G401.6 (cell line): ENCODE measurements at regions not wholly inside any gene's neighbourhood (a gene's known extent, or its start where the extent isn't known, plus 50 kb on each side); places are given as distances from the start of the nearest gene placed in this dataset.
"Not testable (repeated sequence)": the region's sequence is repeated elsewhere in the genome, so short reads cannot be mapped to it uniquely, and the experiment has no call there.

Source experiments
- FAIRE-seq: peaks from 2 replicates; lab custom pipeline; 2012; peaks lifted over from hg19 to GRCh38; lab: Jason Lieb, UNC

DNA sequence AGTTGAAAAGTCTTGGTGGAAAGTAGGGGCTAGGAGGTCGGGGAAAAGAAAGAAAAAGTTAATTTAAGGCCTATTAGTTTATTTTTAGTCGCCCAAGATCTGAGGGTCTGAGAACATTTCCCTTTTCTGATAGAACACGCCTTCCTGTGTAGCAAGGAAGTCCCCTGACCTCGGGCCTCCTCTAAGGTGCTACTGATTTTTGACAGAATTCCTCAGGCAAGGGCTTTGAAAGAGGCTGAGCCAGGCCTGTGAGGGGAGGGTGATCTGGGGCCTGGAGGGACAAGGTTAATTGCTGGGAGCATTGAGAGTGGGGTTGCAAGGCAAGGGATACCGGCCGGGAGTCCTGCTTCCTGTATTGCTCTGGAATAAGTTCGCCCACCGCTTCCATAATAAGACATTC is 131.4 kb upstream of the MYCN start:
- no peak for FAIRE-seq

- FAIRE-seq, result no peak
Measured at GRCh38 chr2:15809404-15809803, 130.9 kb upstream of the MYCN start.

DNA sequence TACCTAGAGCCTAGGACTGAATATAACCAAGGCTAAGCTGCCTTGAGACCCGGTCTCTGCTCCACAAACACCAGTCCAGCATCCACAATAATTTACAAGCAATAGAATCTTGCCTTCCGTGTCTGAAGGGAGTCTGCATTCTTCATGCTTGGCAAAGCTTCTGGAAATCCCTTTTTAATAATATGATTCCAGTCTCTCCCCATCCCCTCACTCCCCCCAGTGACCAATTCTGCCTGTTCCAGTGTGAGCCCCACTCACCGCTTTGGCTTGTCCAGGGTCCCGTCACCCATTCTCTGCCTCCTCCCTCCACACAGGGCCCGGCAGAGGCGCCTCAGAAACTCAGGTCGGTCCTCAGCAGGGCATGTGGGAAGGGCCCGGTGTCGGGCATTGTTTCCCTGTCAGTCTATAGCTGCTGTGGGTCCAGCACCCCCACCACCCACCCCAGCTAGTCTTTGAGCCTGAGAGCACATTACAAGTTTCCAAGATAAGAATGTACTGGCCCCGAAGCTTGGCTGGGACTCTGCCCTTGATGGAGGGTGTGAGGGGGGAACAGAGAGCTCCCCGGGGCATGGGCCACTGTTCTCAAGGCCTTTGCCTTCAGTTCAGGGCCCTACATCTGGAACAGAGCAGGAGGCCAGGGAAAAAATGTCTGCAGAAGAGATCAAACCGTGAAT is 129.7 kb upstream of the MYCN start:
- FAIRE-seq, result no peak

DNA sequence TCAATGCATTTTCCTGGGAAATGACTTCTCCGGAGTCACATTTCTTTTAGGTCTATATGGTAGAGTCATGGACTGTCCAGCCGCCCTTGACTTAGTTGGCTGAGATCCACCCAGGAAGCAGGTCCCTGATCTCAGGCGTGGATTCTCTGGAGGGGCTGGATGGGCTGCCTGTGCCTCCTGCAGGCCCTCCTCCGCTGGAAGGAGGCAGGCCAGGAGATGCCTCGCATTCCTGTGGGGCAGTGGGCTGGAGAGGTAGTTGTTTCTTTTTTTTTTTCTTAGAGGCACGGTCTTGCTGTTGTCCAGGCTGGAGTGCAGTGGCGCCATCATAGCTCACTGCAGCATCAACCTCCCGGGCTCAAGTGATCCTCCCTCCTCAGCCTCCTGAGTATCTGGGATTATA is 129.0 kb upstream of the MYCN start:
- no peak for FAIRE-seq

DNA sequence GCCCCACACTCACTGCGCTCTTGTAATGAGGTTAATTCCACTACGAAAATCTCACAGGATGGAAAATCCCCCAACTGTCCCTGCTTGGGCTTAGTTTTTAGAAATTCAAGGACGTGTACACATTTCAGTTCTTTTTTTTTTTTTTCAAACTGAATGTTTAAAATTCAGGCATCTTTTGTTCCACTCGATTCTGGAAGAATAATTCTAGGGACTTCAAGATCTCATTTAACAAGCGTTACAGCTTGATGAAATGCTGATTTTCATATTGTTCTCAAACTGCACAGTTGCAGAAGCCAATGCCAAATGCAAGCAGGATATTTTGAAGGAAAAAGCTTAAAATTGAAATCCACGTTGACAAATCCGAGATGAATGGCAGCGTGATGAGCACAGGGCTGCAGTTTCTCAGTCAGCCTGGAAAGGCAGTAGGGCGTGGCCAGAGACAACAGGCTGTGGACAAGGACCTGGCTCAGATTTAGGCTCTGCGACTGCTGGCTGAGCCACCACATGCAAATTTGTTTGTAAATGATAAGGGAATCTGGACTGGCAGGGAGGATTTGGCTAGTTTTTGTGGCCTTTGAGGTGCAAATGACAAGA is 128.1 kb upstream of the MYCN start:
- FAIRE-seq, result no peak

DNA sequence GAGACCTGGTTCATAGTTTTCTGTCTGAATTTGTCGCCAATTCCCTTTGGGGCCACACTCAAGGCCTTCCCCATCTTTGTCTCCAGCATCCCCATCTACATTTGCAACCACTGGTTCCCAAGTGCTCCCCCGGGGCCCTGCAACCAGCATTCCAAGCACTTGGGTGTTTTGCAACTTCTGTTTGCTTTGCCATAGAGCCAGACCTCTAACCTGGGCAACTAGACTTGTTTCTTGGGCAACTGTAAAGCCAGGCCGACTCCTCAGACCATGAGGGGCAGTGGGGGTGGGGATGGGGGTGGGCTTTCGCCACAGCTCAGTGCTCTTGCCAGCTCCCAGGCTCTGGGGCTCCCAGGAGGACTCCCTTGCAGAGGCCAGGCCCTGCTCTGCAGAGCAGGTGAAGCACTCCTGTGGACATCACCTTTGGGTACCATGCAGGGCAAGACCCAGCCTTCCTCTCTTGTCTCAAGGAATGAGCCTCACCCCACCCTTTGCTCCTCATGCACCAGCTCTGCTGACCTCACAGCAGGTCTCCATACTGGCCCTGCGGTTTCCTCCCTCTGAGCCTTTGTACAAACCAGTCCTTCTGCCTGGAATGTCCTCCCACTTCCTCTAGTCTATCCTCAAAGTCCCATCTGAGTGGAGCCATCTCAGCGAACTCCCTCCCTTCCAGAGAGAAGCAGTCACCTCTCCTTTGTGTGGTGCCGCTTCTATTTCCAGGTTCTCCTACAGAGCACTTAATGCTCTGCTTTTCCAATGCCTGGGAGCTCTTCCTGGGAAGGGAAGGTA is 126.7 kb upstream of the MYCN start:
- no peak for FAIRE-seq

- FAIRE-seq, result no peak
Measured at GRCh38 chr2:15814403-15814802, 125.9 kb upstream of the MYCN start.

GRCh38 chr2:15814946-15815345 is 125.4 kb upstream of the MYCN start:
- no peak for FAIRE-seq

- no peak for FAIRE-seq
Measured at GRCh38 chr2:15816226-15816625, 124.1 kb upstream of the MYCN start.

DNA sequence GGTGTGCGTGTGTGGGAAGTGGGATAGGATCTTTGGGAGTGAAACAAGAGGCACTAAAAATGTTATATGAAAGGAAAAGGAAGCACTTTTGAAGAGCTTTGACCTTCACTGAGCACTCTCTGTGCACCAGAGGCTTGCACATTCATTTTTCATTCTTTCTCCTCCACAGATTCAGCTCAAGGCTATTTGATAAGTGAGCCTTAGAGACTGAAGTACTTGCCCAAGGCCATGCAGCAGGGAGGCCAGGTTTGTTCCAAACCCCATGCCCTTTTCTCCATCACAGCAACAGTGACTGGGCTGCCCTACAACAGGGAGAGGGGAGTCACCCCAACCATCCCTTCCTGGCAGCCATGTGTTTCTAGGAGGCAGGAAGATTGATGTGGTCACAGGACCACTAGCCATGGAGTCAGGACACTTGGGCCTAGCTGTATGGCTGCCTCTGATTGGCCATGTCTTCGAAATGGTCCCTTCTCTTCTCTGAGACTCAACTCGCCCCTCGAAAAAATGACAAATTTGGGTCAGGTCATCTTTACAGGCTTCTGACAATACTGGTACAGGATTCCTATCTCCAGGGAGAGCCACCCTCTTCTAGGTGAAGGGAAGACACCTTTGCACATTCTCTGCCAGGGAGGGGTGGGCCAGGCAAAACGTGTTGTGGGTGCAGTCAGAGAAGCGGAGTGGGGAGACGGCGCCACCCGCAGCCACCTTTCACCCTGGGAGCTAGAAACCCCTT is 123.5 kb upstream of the MYCN start:
- FAIRE-seq, result no peak

- FAIRE-seq, result no peak
Measured at GRCh38 chr2:15817748-15818147, 122.6 kb upstream of the MYCN start.

GRCh38 chr2:15818318-15818753 is 122.0 kb upstream of the MYCN start:
- FAIRE-seq, result no peak

GRCh38 chr2:15818881-15819280 is 121.5 kb upstream of the MYCN start:
- FAIRE-seq, result no peak

DNA sequence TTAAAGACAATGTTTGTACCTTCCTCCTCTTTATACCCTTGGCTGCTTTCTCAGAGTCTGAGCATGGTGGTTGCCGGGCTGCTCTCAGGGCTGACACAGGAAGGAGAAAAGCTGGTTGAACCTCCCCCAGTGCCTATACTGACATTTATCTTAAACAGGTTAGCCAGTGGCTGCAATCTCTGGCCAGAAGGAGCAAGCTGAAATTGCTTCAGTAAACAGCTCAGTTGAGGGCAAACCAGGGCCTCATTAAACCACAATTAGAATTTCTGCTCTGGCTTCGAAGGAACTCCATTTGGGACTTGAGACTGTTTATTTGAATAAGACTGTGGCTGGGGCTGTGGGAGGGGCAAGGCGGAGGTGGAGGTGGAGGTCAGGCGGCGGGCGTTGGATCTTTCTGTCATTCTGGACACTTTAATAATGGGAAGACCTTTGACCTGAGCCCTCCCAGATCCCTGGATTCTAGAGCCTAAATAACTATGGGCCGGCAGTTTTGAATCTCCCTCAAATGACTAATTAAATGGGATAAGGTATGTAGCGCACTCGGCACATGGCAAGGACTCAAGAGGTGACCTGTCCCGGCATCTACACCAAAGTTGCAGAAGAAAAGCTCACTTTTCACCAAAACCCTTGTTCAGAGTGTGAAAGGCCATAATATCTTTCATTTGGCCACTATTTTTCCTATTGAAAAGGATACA is 120.6 kb upstream of the MYCN start:
- no peak for FAIRE-seq

- FAIRE-seq, result no peak
Measured at GRCh38 chr2:15820257-15820566, 120.1 kb upstream of the MYCN start.

- no peak for FAIRE-seq
Measured at GRCh38 chr2:15820927-15821326, 119.4 kb upstream of the MYCN start.

DNA sequence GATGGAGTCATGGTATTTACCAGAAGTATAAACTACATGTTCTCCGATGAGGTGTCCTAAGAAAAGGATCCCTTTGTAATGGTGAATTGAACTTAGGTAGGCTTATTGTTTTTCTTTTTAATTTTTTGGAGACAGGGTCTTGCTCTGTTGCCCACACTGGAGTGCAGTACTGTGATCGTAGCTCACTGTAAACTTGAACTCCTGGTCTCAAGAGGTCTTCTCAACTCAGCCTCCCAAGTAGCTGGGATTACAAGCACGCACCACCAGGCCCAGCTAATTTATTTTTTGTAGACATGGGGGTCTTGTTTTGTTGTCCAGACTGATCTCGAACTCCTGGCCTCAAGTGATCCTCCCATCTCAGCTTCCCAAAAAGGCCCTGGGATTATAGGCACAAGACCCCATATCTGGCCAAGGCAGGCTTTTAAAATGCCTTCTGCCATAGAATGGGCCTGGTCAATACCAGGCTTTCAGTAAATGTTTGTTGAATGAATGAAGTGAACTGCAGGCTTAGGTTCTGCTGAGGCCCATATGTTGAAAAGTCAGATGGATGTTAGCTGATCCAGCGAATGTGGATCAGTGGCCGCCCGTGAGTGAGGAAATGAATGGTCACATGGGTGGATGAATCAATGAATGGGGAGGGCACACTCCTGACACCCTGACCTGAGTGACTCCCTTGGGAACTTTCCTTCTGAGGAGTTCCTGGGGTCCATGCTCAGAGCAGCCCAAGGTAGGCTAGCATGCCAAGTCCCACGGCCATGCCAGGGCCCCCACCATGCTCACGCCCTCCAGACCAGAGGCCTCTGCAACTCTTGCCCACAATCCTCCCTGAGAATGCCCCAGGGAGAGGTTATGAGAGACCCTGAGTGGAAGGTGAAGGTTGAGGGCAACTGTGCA is 118.0 kb upstream of the MYCN start:
- FAIRE-seq, result no peak

DNA sequence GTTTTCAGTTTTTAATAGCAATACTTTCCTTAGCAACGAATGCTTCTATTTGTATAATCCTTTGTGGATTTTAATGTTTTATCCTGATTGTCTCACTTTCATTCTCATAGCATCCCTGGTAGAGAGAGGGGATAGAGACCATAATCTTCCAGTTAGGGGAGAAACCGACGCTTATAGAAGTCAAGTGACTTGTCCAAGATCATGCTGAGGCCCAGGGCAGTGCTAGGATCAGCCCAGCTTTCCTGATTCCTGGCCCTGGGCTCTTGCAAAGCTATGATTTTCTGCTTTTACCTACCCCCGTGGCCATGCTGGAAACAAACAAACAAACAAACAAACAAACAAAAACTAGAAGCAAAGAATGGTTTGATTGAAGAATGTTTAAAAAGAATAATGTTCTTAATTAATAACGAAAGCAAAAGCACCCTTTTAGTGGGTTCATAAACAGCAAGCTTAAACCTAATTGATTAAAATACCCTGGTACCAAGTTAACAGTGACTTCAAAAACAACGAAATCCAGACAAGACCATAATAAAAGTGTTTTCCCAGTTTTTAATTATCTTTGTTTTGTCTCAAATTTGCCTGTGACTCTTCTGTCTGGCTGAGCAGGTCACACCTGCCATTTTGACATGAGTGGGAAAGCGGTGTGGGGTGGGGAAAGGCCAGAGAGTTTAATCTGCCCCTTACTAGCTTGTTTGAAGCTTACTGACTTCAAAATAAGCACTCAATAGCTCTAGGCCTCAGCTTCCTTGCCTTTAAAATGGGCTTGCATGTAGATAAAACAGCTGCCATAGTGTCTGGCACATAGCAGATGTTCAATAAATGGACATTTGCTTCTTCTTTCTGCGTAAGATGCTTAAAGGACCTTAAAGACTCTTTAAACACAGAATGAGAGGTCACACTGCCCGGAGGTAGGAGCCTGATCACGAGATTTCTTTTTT is 116.6 kb upstream of the MYCN start:
- no peak for FAIRE-seq

- not testable (repeated sequence) for FAIRE-seq
Measured at GRCh38 chr2:15824467-15824866, 115.9 kb upstream of the MYCN start.

DNA sequence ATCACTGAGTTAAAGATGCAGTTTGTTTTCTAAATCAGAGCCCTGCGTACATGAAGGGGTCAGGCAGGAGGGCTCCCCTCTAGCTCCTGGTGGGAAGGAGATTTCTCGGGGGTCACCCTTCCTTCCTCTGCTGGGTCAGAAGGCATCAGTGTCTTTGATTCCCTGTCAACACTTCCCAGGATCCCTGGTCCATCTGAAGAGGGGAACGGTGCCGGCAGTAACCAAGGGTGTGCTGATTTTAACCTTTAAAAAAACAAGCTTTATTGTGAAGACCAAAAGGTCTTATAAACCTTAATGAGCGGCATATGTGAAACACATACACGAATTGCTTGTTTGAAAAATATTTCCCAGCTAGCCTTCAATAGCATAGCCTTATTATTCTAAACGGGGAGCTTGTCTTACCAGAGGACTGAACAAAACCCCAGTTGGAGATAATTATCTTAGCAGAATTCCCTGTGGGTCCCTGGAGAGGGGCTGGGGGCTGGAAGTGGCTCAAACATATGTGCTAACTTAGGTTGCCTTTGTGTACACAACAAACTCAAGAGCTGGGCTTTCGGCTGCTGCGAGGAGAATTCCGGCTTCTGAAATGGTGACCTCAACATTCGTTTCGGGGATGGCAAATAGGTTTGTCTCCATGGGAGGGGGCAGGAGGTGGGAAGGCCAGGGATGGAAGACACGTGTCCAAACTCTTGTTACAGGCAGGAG is 114.9 kb upstream of the MYCN start:
- FAIRE-seq, result no peak
